Thoracic aorta (tissue), 2 donors: ENCODE measurements at regions not wholly inside any gene's neighbourhood (a gene's known extent, or its start where the extent isn't known, plus 50 kb on each side); places are given as distances from the start of the nearest gene placed in this dataset.

Experiments used
- ATAC-seq: fragments of 150-250 bp; one replicate; pipeline ENCODE4 v1.8.0; 2017; ENCODE audit warnings: low read depth; ENCODE audit not compliant: insufficient number of reproducible peaks, low FRiP score
- DNase-seq: peaks from one replicate; pipeline ENCODE4 v3.0.0-alpha.2; 2020; ENCODE audit warnings: low spot score
- H3K27ac ChIP-seq, 2 donors: fragments of 200-600 bp; sonication (generic); 1 replicate in 1 of 2; 2 replicates in 1 of 2; pipeline ENCODE4 v1.5.1; 2016; ENCODE audit warnings: mild to moderate bottlenecking in 2 of 2, moderate library complexity in 2 of 2
- H3K27me3 ChIP-seq: fragments of 200-600 bp; sonication (generic); replicated peaks from 2 replicates; pipeline ENCODE4 v1.6.0; 2016; ENCODE audit warnings: mild to moderate bottlenecking; ENCODE audit not compliant: insufficient read depth
- H3K36me3 ChIP-seq: fragments of 200-600 bp; sonication (generic); one replicate; pipeline ENCODE4 v1.5.1; 2016
- H3K4me1 ChIP-seq, 2 donors: fragments of 200-600 bp; sonication (generic); 1 replicate in 1 of 2; 2 replicates in 1 of 2; pipeline versions ENCODE4 v1.5.1 to v1.6.0; 2016; ENCODE audit warnings: low read depth in 2 of 2, mild to moderate bottlenecking in 1 of 2; ENCODE audit not compliant: control insufficient read depth in 1 of 2
- H3K4me3 ChIP-seq: fragments of 200-600 bp; sonication (generic); 2 replicates; pipeline ENCODE4 v1.5.1; 2016; ENCODE audit warnings: mild to moderate bottlenecking
- H3K9me3 ChIP-seq: fragments of 200-600 bp; sonication (generic); 2 replicates; pipeline ENCODE4 v1.5.1; 2016
- CTCF ChIP-seq: fragments of 200-600 bp; sonication (generic); IDR thresholded peaks from one replicate; pipeline ENCODE4 v1.5.1; 2019; ENCODE audit warnings: antibody characterized with exemption

GRCh38 chr2:187640926-187641510 is 86.8 kb upstream of the TFPI start:
- no peak for DNase-seq
- TF ChIP-seq CTCF = no peak
- Histone ChIP-seq H3K4me3 (no peak overlapping the region), H3K9me3 (no peaks in the 10 kb centered on the region), H3K27ac (no peak overlapping the region), H3K36me3 (no peaks in the 10 kb centered on the region), H3K27me3 (no peaks in the 10 kb centered on the region), H3K4me1 (peaks cover 4 to 28% of the 10 kb centered on the region in 2 donors)
- no peak for ATAC-seq

GRCh38 chr2:187642498-187642897 is 88.3 kb upstream of the TFPI start:
- TF ChIP-seq CTCF = no peak
- no peak overlapping the region for H3K27ac ChIP-seq
- H3K27me3 ChIP-seq = no peaks in the 10 kb centered on the region
- H3K4me1 ChIP-seq = peaks cover 11 to 36% of the 10 kb centered on the region in 2 donors
- no peak overlapping the region for H3K4me3 ChIP-seq
- no peak for ATAC-seq
- H3K9me3 ChIP-seq = no peaks in the 10 kb centered on the region
- no peaks in the 10 kb centered on the region for H3K36me3 ChIP-seq
- DNase-seq = no peak

- Histone ChIP-seq H3K4me1 (peaks cover 11 to 36% of the 10 kb centered on the region in 2 donors), H3K27me3 (no peaks in the 10 kb centered on the region), H3K27ac (peak overlapping the region in 1 of 2 donors; percentile 25), H3K36me3 (no peaks in the 10 kb centered on the region), H3K4me3 (no peak overlapping the region), H3K9me3 (no peaks in the 10 kb centered on the region)
- no peak for DNase-seq
- TF ChIP-seq CTCF = no peak
- no peak for ATAC-seq
Measured at GRCh38 chr2:187644486-187644885, 90.3 kb upstream of the TFPI start.

GRCh38 chr2:187644981-187645380 is 90.7 kb upstream of the TFPI start:
- no peak for TF ChIP-seq CTCF
- H3K4me3 ChIP-seq = no peak overlapping the region
- no peaks in the 10 kb centered on the region for H3K36me3 ChIP-seq
- no peak overlapping the region for H3K27ac ChIP-seq
- H3K27me3 ChIP-seq = no peaks in the 10 kb centered on the region
- ATAC-seq (no peak), DNase-seq (no peak)
- no peaks in the 10 kb centered on the region for H3K9me3 ChIP-seq
- peaks cover 11 to 36% of the 10 kb centered on the region in 2 donors for H3K4me1 ChIP-seq

- no peak for TF ChIP-seq CTCF
- ATAC-seq (no peak), DNase-seq (no peak)
- Histone ChIP-seq H3K4me3 (no peak overlapping the region), H3K4me1 (peaks cover 11 to 36% of the 10 kb centered on the region in 2 donors), H3K36me3 (no peaks in the 10 kb centered on the region), H3K27ac (no peak overlapping the region), H3K9me3 (no peaks in the 10 kb centered on the region), H3K27me3 (no peaks in the 10 kb centered on the region)
Measured at GRCh38 chr2:187646556-187646955, 92.3 kb upstream of the TFPI start.
